NB4 (cell line): ENCODE measurements at regions not wholly inside any gene's neighbourhood (a gene's known extent, or its start where the extent isn't known, plus 50 kb on each side); places are given as distances from the start of the nearest gene placed in this dataset.

ENCODE experiments used
- TF ChIP-seq, protein P1 (sequence below): IDR thresholded peaks from 2 replicates; pipeline ENCODE4 v1.6.1; 2011; ENCODE audit warnings: low read depth, low read length
- TF ChIP-seq, protein P2 (sequence below): IDR thresholded peaks from one replicate; pipeline ENCODE4 v1.5.1; 2012; ENCODE audit warnings: low read depth, low read length

DNA sequence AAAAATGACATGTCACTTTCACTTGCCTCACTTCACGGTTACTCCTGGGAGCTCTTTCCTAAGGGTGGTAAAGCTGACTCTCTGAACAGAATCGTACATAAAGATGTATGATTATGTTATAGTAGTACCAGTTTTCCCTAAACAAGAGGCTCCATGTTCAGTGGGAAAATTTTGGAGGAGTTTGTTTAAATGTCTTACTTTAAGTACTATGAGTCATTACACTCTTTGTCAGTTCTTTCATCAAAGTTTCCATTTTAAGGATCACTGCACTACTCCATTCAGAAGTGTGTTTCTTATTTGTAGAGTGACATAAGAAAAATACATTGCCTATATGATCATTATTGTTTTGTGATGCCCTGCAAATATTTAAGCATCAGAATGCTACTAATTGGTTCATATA, 121.1 kb upstream of the FIGN start:
- TF ChIP-seq, protein P1, sequence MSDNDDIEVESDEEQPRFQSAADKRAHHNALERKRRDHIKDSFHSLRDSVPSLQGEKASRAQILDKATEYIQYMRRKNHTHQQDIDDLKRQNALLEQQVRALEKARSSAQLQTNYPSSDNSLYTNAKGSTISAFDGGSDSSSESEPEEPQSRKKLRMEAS, result no peak
- TF ChIP-seq, protein P2, sequence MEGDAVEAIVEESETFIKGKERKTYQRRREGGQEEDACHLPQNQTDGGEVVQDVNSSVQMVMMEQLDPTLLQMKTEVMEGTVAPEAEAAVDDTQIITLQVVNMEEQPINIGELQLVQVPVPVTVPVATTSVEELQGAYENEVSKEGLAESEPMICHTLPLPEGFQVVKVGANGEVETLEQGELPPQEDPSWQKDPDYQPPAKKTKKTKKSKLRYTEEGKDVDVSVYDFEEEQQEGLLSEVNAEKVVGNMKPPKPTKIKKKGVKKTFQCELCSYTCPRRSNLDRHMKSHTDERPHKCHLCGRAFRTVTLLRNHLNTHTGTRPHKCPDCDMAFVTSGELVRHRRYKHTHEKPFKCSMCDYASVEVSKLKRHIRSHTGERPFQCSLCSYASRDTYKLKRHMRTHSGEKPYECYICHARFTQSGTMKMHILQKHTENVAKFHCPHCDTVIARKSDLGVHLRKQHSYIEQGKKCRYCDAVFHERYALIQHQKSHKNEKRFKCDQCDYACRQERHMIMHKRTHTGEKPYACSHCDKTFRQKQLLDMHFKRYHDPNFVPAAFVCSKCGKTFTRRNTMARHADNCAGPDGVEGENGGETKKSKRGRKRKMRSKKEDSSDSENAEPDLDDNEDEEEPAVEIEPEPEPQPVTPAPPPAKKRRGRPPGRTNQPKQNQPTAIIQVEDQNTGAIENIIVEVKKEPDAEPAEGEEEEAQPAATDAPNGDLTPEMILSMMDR, result no peak
